Lung (tissue), 11 donors: ENCODE measurements at regions not wholly inside any gene's neighbourhood (a gene's known extent, or its start where the extent isn't known, plus 50 kb on each side); places are given as distances from the start of the nearest gene placed in this dataset.
"Not testable (repeated sequence)": the region's sequence is repeated elsewhere in the genome, so short reads cannot be mapped to it uniquely, and the experiment has no call there.

Experiments used
- ATAC-seq: fragments of 200-7000 bp; cut with Tn5 transposase; one replicate; pipeline ENCODE4 v1.9.1; 2020; ENCODE audit warnings: moderate number of reproducible peaks; ENCODE audit not compliant: insufficient read depth, low FRiP score
- DNase-seq, 3 donors: peaks; one replicate each; pipeline ENCODE4 v3.0.0-alpha.2; 2013 to 2017
- H3K27ac ChIP-seq, 2 donors: one replicate each; pipeline ENCODE4 v1.5.1; 2013; ENCODE audit warnings: mild to moderate bottlenecking in 2 of 2, moderate library complexity in 2 of 2, control low read depth in 1 of 2, inconsistent platforms in 1 of 2, low read depth in 1 of 2, low read length in 1 of 2
- H3K27me3 ChIP-seq, 3 donors: one replicate each; pipeline ENCODE4 v1.5.1; 2013; ENCODE audit warnings: low read length in 2 of 3; ENCODE audit not compliant: control insufficient read depth in 3 of 3, insufficient read depth in 3 of 3
- H3K36me3 ChIP-seq, 4 donors: one replicate each; pipeline ENCODE4 v1.5.1; 2013; ENCODE audit warnings: low read length in 4 of 4, mild to moderate bottlenecking in 1 of 4, moderate library complexity in 1 of 4; ENCODE audit not compliant: control insufficient read depth in 4 of 4, insufficient read depth in 4 of 4
- H3K4me1 ChIP-seq, 5 donors: one replicate each; pipeline ENCODE4 v1.5.1; 2013; ENCODE audit warnings: low read length in 5 of 5, mild to moderate bottlenecking in 2 of 5, moderate library complexity in 1 of 5; ENCODE audit not compliant: control insufficient read depth in 5 of 5, insufficient read depth in 5 of 5
- H3K4me3 ChIP-seq: one replicate; pipeline ENCODE4 v1.5.1; 2013; ENCODE audit warnings: mild to moderate bottlenecking, control low read depth, moderate library complexity
- H3K9ac ChIP-seq, 2 donors: one replicate each; pipeline ENCODE4 v1.5.1; 2013; ENCODE audit warnings: low read length in 2 of 2, control low read depth in 1 of 2; ENCODE audit not compliant: insufficient read depth in 1 of 2
- H3K9me3 ChIP-seq, 4 donors: one replicate each; pipeline ENCODE4 v1.5.1; 2013; ENCODE audit warnings: low read length in 3 of 4, mild to moderate bottlenecking in 1 of 4, moderate library complexity in 1 of 4; ENCODE audit not compliant: control insufficient read depth in 4 of 4, insufficient read depth in 3 of 4
- WGBS, 2 donors: extraction: QIAGEN DNeasy Blood & Tissue Kit; methylation state at CpG; one replicate each; pipeline ENCODE4 v1.1.7; 2013; 5-methylcytosine and 5-hydroxymethylcytosine counted together
- TF ChIP-seq, protein P1 (sequence below): IDR thresholded peaks from 2 replicates; pipeline ENCODE4 v1.5.1; 2012; ENCODE audit warnings: mild to moderate bottlenecking; ENCODE audit errors: control extremely low read depth, extremely low read depth
- donor health status: control.
- donor health status: control.
- donor health status: Bipolar disorder and iron deficiency.
- donor health status: healthy.
- donor health status: DM: yes; HTN: yes; CAD: no.

DNA sequence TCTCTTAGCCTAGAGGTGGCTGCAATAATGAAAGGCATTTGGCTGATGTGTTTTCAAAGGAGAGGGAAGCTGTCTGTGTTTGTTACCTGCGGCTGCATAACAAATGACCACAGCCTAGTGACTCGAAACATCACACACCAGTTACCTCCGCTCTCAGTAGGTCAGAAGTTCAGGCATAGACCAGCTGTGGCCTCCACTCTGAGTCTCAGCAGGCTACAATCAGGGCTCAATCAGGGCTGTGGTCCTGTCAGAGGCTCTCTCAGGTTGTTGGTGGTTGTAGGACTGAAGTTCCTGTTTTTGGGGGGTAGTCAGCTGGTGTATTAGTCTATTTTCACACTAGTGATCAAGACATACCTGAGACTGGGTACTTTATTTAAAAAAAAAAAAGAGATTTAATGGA lies 1381.5 kb downstream of the CDH12 start:
- H3K36me3 ChIP-seq, H3K27me3 ChIP-seq, H3K4me3 ChIP-seq, DNase-seq, H3K9me3 ChIP-seq, H3K27ac ChIP-seq, ATAC-seq, H3K9ac ChIP-seq, H3K4me1 ChIP-seq: not testable (repeated sequence)
- 94 to 96% methylated on average over 3 of the region's 3 CpGs for WGBS, 2 donors

GRCh38 chr5:21469523-21470101 lies 1383.5 kb downstream of the CDH12 start:
- WGBS, 2 donors, result 86 to 88% methylated on average over 6 of the region's 6 CpGs
- ATAC-seq, H3K9ac ChIP-seq, H3K4me1 ChIP-seq, H3K9me3 ChIP-seq, H3K4me3 ChIP-seq, H3K27me3 ChIP-seq, H3K27ac ChIP-seq: not testable (repeated sequence)
- DNase-seq, result peak; percentile 22 to 26 (median 24)
- H3K36me3 ChIP-seq, result peaks cover 0 to 11% (median 0%) of the 10 kb centered on the region in 4 donors

DNA sequence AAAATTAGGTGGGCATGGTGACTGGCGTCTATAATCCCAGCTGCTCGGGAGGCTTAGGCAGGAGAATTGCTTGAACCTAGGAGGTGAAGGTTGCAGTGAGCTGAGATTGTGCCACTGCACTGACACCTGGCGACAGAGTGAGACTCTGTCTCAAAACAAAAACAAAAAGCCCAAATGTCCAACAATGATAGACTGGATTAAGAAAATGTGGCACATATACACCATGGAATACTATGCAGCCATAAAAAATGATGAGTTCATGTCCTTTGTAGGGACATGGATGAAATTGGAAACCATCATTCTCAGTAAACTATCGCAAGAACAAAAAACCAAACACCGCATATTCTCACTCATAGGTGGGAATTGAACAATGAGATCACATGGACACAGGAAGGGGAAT lies 1385.6 kb downstream of the CDH12 start:
- not testable (repeated sequence) for ATAC-seq, H3K9ac ChIP-seq, H3K4me1 ChIP-seq, H3K27ac ChIP-seq, H3K4me3 ChIP-seq, H3K27me3 ChIP-seq, DNase-seq, H3K9me3 ChIP-seq
- 98% methylated on average over 1 to 2 of the region's 5 CpGs for WGBS, 2 donors
- H3K36me3 ChIP-seq, result peaks cover 0 to 10% (median 1%) of the 10 kb centered on the region in 4 donors

DNA sequence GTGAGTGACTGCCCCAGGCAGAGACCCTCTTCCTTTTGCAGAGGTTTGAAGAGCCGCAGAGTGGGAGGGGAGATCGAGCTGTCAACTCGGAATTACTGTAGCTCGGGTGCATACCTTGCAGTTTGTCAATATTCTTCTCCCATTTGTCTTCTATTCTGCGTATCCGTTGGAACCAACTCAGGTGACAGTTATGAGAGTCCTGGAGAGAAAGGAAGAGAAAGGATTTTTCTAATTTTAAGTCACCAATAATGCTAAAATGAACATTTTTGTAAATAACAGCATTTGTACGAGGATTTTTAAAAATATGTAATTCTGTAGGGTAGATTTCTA lies 1393.4 kb downstream of the CDH12 start:
- ATAC-seq, H3K9me3 ChIP-seq, DNase-seq, H3K27me3 ChIP-seq, H3K4me1 ChIP-seq, H3K36me3 ChIP-seq: not testable (repeated sequence)
- peak overlapping the region; percentile 67 for H3K4me3 ChIP-seq
- peak overlapping the region in 1 of 2 donors; percentile 82 for H3K27ac ChIP-seq
- WGBS, 2 donors, result 0% methylated on average over 1 of the region's 7 CpGs; no CpG with 5 or more reads in 1 of the 2 donors
- H3K9ac ChIP-seq, result peak overlapping the region in 1 of 2 donors; percentile 25

GRCh38 chr5:21452449-21452848 lies 1400.7 kb downstream of the CDH12 start:
- Histone ChIP-seq H3K27ac (no peak overlapping the region), H3K4me3 (no peak overlapping the region), H3K27me3 (no peaks in the 10 kb centered on the region), H3K36me3 (no peaks in the 10 kb centered on the region), H3K9me3 (no peaks in the 10 kb centered on the region), H3K4me1 (no peaks in the 10 kb centered on the region), H3K9ac (no peak overlapping the region)
- DNase-seq (no peak), ATAC-seq (no peak)
- 23 to 37% methylated on average over 2 of the region's 2 CpGs for WGBS, 2 donors
- TF ChIP-seq, protein P1, sequence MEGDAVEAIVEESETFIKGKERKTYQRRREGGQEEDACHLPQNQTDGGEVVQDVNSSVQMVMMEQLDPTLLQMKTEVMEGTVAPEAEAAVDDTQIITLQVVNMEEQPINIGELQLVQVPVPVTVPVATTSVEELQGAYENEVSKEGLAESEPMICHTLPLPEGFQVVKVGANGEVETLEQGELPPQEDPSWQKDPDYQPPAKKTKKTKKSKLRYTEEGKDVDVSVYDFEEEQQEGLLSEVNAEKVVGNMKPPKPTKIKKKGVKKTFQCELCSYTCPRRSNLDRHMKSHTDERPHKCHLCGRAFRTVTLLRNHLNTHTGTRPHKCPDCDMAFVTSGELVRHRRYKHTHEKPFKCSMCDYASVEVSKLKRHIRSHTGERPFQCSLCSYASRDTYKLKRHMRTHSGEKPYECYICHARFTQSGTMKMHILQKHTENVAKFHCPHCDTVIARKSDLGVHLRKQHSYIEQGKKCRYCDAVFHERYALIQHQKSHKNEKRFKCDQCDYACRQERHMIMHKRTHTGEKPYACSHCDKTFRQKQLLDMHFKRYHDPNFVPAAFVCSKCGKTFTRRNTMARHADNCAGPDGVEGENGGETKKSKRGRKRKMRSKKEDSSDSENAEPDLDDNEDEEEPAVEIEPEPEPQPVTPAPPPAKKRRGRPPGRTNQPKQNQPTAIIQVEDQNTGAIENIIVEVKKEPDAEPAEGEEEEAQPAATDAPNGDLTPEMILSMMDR, result no peak
